WTC11 (cell line): ENCODE measurements at regions not wholly inside any gene's neighbourhood (a gene's known extent, or its start where the extent isn't known, plus 50 kb on each side); places are given as distances from the start of the nearest gene placed in this dataset.

Experiments
- ATAC-seq: fragments of 200-7000 bp; cut with Tn5 transposase; 2 replicates; pipeline ENCODE4 v1.10.0; 2021; ENCODE audit warnings: mild to moderate bottlenecking, moderate library complexity
- CTCF ChIA-PET: fragments of 300-600 bp; sonication (Branson Sonifier 250); formaldehyde crosslinking; loops from one replicate; lab custom pipeline; 2021; ENCODE audit warnings: antibody characterized with exemption; lab: Charles Lee
- POLR2A ChIA-PET: fragments of 350-600 bp; sonication (Branson Sonifier 250); formaldehyde crosslinking; loops from one replicate; lab custom pipeline; 2021; ENCODE audit warnings: antibody characterized with exemption; lab: Charles Lee
- DNase-seq: peaks from one replicate; pipeline ENCODE4 v3.0.0; 2021; ENCODE audit warnings: low spot score
- H3K27ac Mint-ChIP-seq: 2 replicates; pipeline ENCODE4 v1.8.0; 2021; ENCODE audit warnings: mixed read lengths
- H3K27me3 Mint-ChIP-seq: 2 replicates; pipeline ENCODE4 v1.8.0; 2021; ENCODE audit warnings: low read depth, mild to moderate bottlenecking, moderate library complexity, mixed read lengths
- H3K36me3 Mint-ChIP-seq: 2 replicates; pipeline ENCODE4 v1.8.0; 2021; ENCODE audit warnings: mixed read lengths
- H3K4me1 Mint-ChIP-seq: 2 replicates; pipeline ENCODE4 v1.8.0; 2022; ENCODE audit warnings: mixed read lengths
- H3K4me3 Mint-ChIP-seq: 2 replicates; pipeline ENCODE4 v1.8.0; 2021; ENCODE audit warnings: mild to moderate bottlenecking, moderate library complexity, mixed read lengths
- H3K9me3 Mint-ChIP-seq: 2 replicates; pipeline ENCODE4 v1.8.0; 2021; ENCODE audit warnings: mixed read lengths
- AFF4 ChIP-seq: sonication (generic); formaldehyde crosslinking; IDR thresholded peaks from 2 replicates; pipeline ENCODE4 v1.8.1; 2023; ENCODE audit warnings: mild to moderate bottlenecking, missing genetic modification reagents, borderline replicate concordance
- ATF1 ChIP-seq: sonication (generic); formaldehyde crosslinking; IDR thresholded peaks from 2 replicates; pipeline ENCODE4 v1.8.1; 2023; ENCODE audit warnings: mild to moderate bottlenecking, moderate library complexity, missing genetic modification reagents
- ATF3 ChIP-seq: sonication (generic); formaldehyde crosslinking; conservative IDR thresholded peaks from 2 replicates; pipeline ENCODE4 v1.8.1; 2022; ENCODE audit warnings: mild to moderate bottlenecking, missing genetic modification reagents
- CREB1 ChIP-seq: sonication (generic); formaldehyde crosslinking; IDR thresholded peaks from 2 replicates; pipeline ENCODE4 v1.8.0; 2023; ENCODE audit warnings: mild to moderate bottlenecking, missing genetic modification reagents
- ESRRA ChIP-seq: sonication (generic); formaldehyde crosslinking; IDR thresholded peaks from 2 replicates; pipeline ENCODE4 v1.8.1; 2022; ENCODE audit warnings: mild to moderate bottlenecking, missing genetic modification reagents, borderline replicate concordance
- FOXJ3 ChIP-seq: sonication (generic); formaldehyde crosslinking; IDR thresholded peaks from 2 replicates; pipeline ENCODE4 v1.9.0; 2021; ENCODE audit warnings: missing genetic modification reagents, mild to moderate bottlenecking, borderline replicate concordance
- IRF2 ChIP-seq: sonication (generic); formaldehyde crosslinking; IDR thresholded peaks from 2 replicates; pipeline ENCODE4 v1.8.0; 2022; ENCODE audit warnings: low read depth, missing genetic modification reagents, borderline replicate concordance
- JUN ChIP-seq: sonication (generic); formaldehyde crosslinking; IDR thresholded peaks from 2 replicates; pipeline ENCODE4 v1.8.0; 2023; ENCODE audit warnings: mild to moderate bottlenecking, missing genetic modification reagents
- OVOL2 ChIP-seq: fragments of 250-450 bp; sonication (Bioruptor Pico); IDR thresholded peaks from 2 replicates; pipeline ENCODE4 v1.9.0; 2021; ENCODE audit warnings: mild to moderate bottlenecking, borderline replicate concordance
- PREB ChIP-seq: sonication (generic); formaldehyde crosslinking; IDR thresholded peaks from 2 replicates; pipeline ENCODE4 v1.8.1; 2022; ENCODE audit warnings: mild to moderate bottlenecking, missing genetic modification reagents, moderate library complexity, borderline replicate concordance
- SMAD3 ChIP-seq: sonication (generic); formaldehyde crosslinking; IDR thresholded peaks from 2 replicates; pipeline ENCODE4 v1.8.0; 2022; ENCODE audit warnings: missing genetic modification reagents, mild to moderate bottlenecking, borderline replicate concordance
- SMAD4 ChIP-seq: sonication (generic); formaldehyde crosslinking; IDR thresholded peaks from 2 replicates; pipeline ENCODE4 v1.8.0; 2022; ENCODE audit warnings: mild to moderate bottlenecking, missing genetic modification reagents
- ZNF263 ChIP-seq: sonication (generic); formaldehyde crosslinking; IDR thresholded peaks from 2 replicates; pipeline ENCODE4 v1.8.1; 2022; ENCODE audit warnings: low read depth, mild to moderate bottlenecking, moderate library complexity, missing genetic modification reagents
- ZNF317 ChIP-seq: sonication (generic); formaldehyde crosslinking; IDR thresholded peaks from 2 replicates; pipeline ENCODE4 v1.8.1; 2023; ENCODE audit warnings: low read depth, mild to moderate bottlenecking, moderate library complexity, missing genetic modification reagents, borderline replicate concordance
- ZNF416 ChIP-seq: fragments of 250-450 bp; sonication (Bioruptor Pico); IDR thresholded peaks from 2 replicates; pipeline ENCODE4 v1.9.0; 2021; ENCODE audit warnings: mild to moderate bottlenecking, inconsistent platforms
- TF ChIP-seq, protein P1 (sequence below): sonication (generic); formaldehyde crosslinking; IDR thresholded peaks from 2 replicates; pipeline ENCODE4 v1.8.1; 2022; ENCODE audit warnings: low read depth, mild to moderate bottlenecking, moderate library complexity, missing genetic modification reagents, borderline replicate concordance
- TF ChIP-seq, protein P2 (sequence below): fragments of 250-450 bp; sonication (Bioruptor Pico); IDR thresholded peaks from 2 replicates; pipeline ENCODE4 v1.8.0; 2021; ENCODE audit warnings: mild to moderate bottlenecking
- TF ChIP-seq, protein P3 (sequence below): fragments of 250-450 bp; sonication (Bioruptor Pico); IDR thresholded peaks from 2 replicates; pipeline ENCODE4 v1.9.0; 2021; ENCODE audit warnings: mild to moderate bottlenecking
- TF ChIP-seq, protein P4 (sequence below): fragments of 200-600 bp; IDR thresholded peaks from 2 replicates; pipeline ENCODE4 v1.8.0; 2022; ENCODE audit warnings: antibody characterized with exemption
- TF ChIP-seq, protein P5 (sequence below): sonication (generic); formaldehyde crosslinking; IDR thresholded peaks from 2 replicates; pipeline ENCODE4 v1.8.0; 2022; ENCODE audit warnings: mild to moderate bottlenecking, missing genetic modification reagents
- TF ChIP-seq, protein P6 (sequence below): sonication (generic); formaldehyde crosslinking; IDR thresholded peaks from 2 replicates; pipeline ENCODE4 v1.8.0; 2023; ENCODE audit warnings: missing genetic modification reagents, mild to moderate bottlenecking, borderline replicate concordance

- DNase-seq (no peak), ATAC-seq (no peak)
- Mint-ChIP-seq H3K9me3 (no peaks in the 10 kb centered on the region), H3K27me3 (no peaks in the 10 kb centered on the region; the same call in 1 of the 2 replicates), H3K27ac (no peak overlapping the region), H3K4me3 (no peak overlapping the region), H3K36me3 (no peaks in the 10 kb centered on the region), H3K4me1 (peaks cover 18% of the 10 kb centered on the region)
- CTCF ChIA-PET = no interaction called here
- no peak for TF ChIP-seq JUN (CRISPR knock-in tag)
- TF ChIP-seq, protein P1, sequence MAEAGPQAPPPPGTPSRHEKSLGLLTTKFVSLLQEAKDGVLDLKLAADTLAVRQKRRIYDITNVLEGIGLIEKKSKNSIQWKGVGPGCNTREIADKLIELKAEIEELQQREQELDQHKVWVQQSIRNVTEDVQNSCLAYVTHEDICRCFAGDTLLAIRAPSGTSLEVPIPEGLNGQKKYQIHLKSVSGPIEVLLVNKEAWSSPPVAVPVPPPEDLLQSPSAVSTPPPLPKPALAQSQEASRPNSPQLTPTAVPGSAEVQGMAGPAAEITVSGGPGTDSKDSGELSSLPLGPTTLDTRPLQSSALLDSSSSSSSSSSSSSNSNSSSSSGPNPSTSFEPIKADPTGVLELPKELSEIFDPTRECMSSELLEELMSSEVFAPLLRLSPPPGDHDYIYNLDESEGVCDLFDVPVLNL (CRISPR knock-in tag) = no peak
- TF ChIP-seq, protein P2, sequence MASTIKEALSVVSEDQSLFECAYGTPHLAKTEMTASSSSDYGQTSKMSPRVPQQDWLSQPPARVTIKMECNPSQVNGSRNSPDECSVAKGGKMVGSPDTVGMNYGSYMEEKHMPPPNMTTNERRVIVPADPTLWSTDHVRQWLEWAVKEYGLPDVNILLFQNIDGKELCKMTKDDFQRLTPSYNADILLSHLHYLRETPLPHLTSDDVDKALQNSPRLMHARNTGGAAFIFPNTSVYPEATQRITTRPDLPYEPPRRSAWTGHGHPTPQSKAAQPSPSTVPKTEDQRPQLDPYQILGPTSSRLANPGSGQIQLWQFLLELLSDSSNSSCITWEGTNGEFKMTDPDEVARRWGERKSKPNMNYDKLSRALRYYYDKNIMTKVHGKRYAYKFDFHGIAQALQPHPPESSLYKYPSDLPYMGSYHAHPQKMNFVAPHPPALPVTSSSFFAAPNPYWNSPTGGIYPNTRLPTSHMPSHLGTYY (CRISPR knock-in tag) = no peak
- no peak for TF ChIP-seq ATF1 (CRISPR knock-in tag)
- no peak for TF ChIP-seq OVOL2 (CRISPR knock-in tag)
- TF ChIP-seq ATF3 (CRISPR knock-in tag) = no peak
- no peak for TF ChIP-seq ESRRA (CRISPR knock-in tag)
- TF ChIP-seq, protein P3, sequence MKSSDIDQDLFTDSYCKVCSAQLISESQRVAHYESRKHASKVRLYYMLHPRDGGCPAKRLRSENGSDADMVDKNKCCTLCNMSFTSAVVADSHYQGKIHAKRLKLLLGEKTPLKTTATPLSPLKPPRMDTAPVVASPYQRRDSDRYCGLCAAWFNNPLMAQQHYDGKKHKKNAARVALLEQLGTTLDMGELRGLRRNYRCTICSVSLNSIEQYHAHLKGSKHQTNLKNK (CRISPR knock-in tag) = no peak
- no peak for TF ChIP-seq PREB
- no peak for TF ChIP-seq FOXJ3
- POLR2A ChIA-PET = no interaction called here
These were observed 192.1 kb downstream of the ADAMTS15 start for GRCh38 chr11:130640526-130640925.

DNA sequence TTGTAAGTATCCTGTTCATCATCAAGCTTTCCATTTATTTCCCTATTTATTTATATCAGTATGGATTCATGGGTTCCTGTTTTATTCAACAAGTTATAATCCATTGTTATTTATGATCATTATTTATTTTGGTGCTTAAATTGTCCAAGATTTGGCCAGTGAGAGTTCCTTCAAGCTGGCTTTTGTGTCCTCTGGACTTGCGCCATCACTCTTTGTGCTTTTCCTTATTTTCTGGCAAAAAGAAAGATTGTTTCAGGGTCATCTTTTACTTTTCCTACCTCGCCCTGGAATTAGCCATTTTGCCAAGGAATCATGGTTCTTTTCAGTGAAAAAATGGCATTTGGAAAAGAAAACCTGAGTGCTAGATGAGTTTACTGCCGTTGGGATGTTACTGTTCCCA is 193.4 kb downstream of the ADAMTS15 start:
- no peaks in the 10 kb centered on the region for H3K36me3 Mint-ChIP-seq
- POLR2A ChIA-PET = no interaction called here
- DNase-seq = no peak
- H3K27me3 Mint-ChIP-seq = no peaks in the 10 kb centered on the region; the same call in 1 of the 2 replicates
- H3K27ac Mint-ChIP-seq = no peak overlapping the region
- CTCF ChIA-PET = no interaction called here
- no peak overlapping the region for H3K4me3 Mint-ChIP-seq
- H3K4me1 Mint-ChIP-seq = peaks cover 18% of the 10 kb centered on the region
- ATAC-seq = no peak
- H3K9me3 Mint-ChIP-seq = no peaks in the 10 kb centered on the region
- TF ChIP-seq ESRRA (CRISPR knock-in tag) = no peak
- TF ChIP-seq AFF4 (CRISPR knock-in tag) = no peak
- TF ChIP-seq ZNF263 (CRISPR knock-in tag) = no peak
- TF ChIP-seq CREB1 (CRISPR knock-in tag) = no peak
- TF ChIP-seq, protein P4, sequence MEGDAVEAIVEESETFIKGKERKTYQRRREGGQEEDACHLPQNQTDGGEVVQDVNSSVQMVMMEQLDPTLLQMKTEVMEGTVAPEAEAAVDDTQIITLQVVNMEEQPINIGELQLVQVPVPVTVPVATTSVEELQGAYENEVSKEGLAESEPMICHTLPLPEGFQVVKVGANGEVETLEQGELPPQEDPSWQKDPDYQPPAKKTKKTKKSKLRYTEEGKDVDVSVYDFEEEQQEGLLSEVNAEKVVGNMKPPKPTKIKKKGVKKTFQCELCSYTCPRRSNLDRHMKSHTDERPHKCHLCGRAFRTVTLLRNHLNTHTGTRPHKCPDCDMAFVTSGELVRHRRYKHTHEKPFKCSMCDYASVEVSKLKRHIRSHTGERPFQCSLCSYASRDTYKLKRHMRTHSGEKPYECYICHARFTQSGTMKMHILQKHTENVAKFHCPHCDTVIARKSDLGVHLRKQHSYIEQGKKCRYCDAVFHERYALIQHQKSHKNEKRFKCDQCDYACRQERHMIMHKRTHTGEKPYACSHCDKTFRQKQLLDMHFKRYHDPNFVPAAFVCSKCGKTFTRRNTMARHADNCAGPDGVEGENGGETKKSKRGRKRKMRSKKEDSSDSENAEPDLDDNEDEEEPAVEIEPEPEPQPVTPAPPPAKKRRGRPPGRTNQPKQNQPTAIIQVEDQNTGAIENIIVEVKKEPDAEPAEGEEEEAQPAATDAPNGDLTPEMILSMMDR = no peak
- TF ChIP-seq ZNF317 = no peak
- TF ChIP-seq SMAD4 (CRISPR knock-in tag) = no peak
- TF ChIP-seq, protein P5, sequence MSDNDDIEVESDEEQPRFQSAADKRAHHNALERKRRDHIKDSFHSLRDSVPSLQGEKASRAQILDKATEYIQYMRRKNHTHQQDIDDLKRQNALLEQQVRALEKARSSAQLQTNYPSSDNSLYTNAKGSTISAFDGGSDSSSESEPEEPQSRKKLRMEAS (CRISPR knock-in tag) = no peak
- TF ChIP-seq IRF2 (CRISPR knock-in tag) = no peak
- TF ChIP-seq SMAD3 (CRISPR knock-in tag) = no peak
- TF ChIP-seq, protein P6, sequence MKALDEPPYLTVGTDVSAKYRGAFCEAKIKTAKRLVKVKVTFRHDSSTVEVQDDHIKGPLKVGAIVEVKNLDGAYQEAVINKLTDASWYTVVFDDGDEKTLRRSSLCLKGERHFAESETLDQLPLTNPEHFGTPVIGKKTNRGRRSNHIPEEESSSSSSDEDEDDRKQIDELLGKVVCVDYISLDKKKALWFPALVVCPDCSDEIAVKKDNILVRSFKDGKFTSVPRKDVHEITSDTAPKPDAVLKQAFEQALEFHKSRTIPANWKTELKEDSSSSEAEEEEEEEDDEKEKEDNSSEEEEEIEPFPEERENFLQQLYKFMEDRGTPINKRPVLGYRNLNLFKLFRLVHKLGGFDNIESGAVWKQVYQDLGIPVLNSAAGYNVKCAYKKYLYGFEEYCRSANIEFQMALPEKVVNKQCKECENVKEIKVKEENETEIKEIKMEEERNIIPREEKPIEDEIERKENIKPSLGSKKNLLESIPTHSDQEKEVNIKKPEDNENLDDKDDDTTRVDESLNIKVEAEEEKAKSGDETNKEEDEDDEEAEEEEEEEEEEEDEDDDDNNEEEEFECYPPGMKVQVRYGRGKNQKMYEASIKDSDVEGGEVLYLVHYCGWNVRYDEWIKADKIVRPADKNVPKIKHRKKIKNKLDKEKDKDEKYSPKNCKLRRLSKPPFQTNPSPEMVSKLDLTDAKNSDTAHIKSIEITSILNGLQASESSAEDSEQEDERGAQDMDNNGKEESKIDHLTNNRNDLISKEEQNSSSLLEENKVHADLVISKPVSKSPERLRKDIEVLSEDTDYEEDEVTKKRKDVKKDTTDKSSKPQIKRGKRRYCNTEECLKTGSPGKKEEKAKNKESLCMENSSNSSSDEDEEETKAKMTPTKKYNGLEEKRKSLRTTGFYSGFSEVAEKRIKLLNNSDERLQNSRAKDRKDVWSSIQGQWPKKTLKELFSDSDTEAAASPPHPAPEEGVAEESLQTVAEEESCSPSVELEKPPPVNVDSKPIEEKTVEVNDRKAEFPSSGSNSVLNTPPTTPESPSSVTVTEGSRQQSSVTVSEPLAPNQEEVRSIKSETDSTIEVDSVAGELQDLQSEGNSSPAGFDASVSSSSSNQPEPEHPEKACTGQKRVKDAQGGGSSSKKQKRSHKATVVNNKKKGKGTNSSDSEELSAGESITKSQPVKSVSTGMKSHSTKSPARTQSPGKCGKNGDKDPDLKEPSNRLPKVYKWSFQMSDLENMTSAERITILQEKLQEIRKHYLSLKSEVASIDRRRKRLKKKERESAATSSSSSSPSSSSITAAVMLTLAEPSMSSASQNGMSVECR (CRISPR knock-in tag) = no peak
- TF ChIP-seq ZNF416 (CRISPR knock-in tag) = no peak
